HFF-Myc (cell line): ENCODE measurements at regions not wholly inside any gene's neighbourhood (a gene's known extent, or its start where the extent isn't known, plus 50 kb on each side); places are given as distances from the start of the nearest gene placed in this dataset.

Experiments
- DNase-seq: peaks from one replicate; pipeline ENCODE4 v3.0.0-alpha.2; 2011; ENCODE audit warnings: low read depth; ENCODE audit errors: extremely low read depth
- H3K4me3 ChIP-seq: replicated peaks from 2 replicates; pipeline ENCODE4 v1.5.1; 2011; ENCODE audit warnings: low read depth, mild to moderate bottlenecking, control low read depth, low read length
- CTCF ChIP-seq: IDR thresholded peaks from 2 replicates; pipeline ENCODE4 v1.5.1; 2012; ENCODE audit warnings: mild to moderate bottlenecking, low read depth, low read length, control low read depth; ENCODE audit errors: missing control alignments

GRCh38 chr19:31610018-31610417, 260.8 kb upstream of the TSHZ3 start:
- no peak for TF ChIP-seq CTCF
- no peak overlapping the region for H3K4me3 ChIP-seq
- DNase-seq, result no peak

- no peak for TF ChIP-seq CTCF
- no peak overlapping the region for H3K4me3 ChIP-seq
- DNase-seq, result no peak
Observed at GRCh38 chr19:31611046-31611877, 262.0 kb upstream of the TSHZ3 start.

GRCh38 chr19:31612873-31613272, 263.6 kb upstream of the TSHZ3 start:
- H3K4me3 ChIP-seq, result no peak overlapping the region
- TF ChIP-seq CTCF, result no peak
- DNase-seq, result no peak

- no peak for DNase-seq
- H3K4me3 ChIP-seq, result no peak overlapping the region
- TF ChIP-seq CTCF, result no peak
Observed at GRCh38 chr19:31613683-31614219, 264.5 kb upstream of the TSHZ3 start.

GRCh38 chr19:31616031-31616430, 266.8 kb upstream of the TSHZ3 start:
- DNase-seq, result no peak
- no peak overlapping the region for H3K4me3 ChIP-seq
- TF ChIP-seq CTCF, result no peak

- no peak for TF ChIP-seq CTCF
- no peak overlapping the region for H3K4me3 ChIP-seq
- DNase-seq, result no peak
Observed at GRCh38 chr19:31617010-31617585, 267.9 kb upstream of the TSHZ3 start.

- no peak for TF ChIP-seq CTCF
- H3K4me3 ChIP-seq, result no peak overlapping the region
- no peak for DNase-seq
Observed at GRCh38 chr19:31625056-31625455, 275.8 kb upstream of the TSHZ3 start.
